ENCODE measurements at regions not wholly inside any gene's neighbourhood (a gene's known extent, or its start where the extent isn't known, plus 50 kb on each side); places are given as distances from the start of the nearest gene placed in this dataset.
"Not testable (repeated sequence)": the region's sequence is repeated elsewhere in the genome, so short reads cannot be mapped to it uniquely, and the experiment has no call there.

DNA sequence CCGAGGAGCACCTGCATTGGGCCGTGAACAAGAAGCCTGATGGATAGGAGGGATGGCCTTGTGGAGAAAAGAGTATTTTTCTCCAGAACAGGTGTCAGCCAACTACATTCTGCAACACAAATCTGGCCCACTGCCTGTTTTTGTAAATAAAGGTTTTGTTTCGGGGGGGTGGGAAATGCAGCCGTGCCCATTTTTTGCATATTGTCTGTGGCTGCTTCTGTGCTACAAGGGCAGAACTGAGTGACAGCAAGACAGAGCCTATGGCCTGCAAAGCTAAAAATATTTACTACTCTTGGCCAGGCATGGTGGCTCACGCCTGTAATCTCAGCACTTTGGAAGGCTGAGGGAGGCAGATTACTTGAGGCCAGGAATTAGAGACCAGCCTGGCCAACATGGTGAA lies 95.9 kb upstream of the AKAP13 start:
- H3F3A ChIP-seq (ENCODE audit: insufficient read depth, low read length), result no peaks in the 10 kb centered on the region
- H3K4me3 ChIP-seq (ENCODE audit: low read depth, low read length, poor library complexity, severe bottlenecking), result no peak overlapping the region
- no peak overlapping the region for H3K27ac ChIP-seq (ENCODE audit: low read depth, low read length, poor library complexity, severe bottlenecking)
- no peaks in the 10 kb centered on the region for H4K20me1 ChIP-seq (ENCODE audit: insufficient read depth, low read length)
- no peaks in the 10 kb centered on the region for H3K36me3 ChIP-seq (ENCODE audit: insufficient read depth, low read length)
- H3K4me1 ChIP-seq (ENCODE audit: insufficient read depth, low read length, severe bottlenecking), result peaks cover 10% of the 10 kb centered on the region
- no peak overlapping the region for H3K4me2 ChIP-seq (ENCODE audit: low read length)
- no peaks in the 10 kb centered on the region for H3K9me3 ChIP-seq (ENCODE audit: low read length)
- TF ChIP-seq CTCF (IDR thresholded peaks at IDR 0.05; ENCODE audit: low read length), result no peak
- no peak for TF ChIP-seq EZH2 (IDR thresholded peaks at IDR 0.05; ENCODE audit: borderline replicate concordance, low read length)
- no peaks in the 10 kb centered on the region for H3K79me2 ChIP-seq (ENCODE audit: insufficient read depth, low read length)
- no peaks in the 10 kb centered on the region for H3K9me2 ChIP-seq (ENCODE audit: low read depth, low read length)
- H3K9ac ChIP-seq (ENCODE audit: low read length), result no peak overlapping the region
- no peaks in the 10 kb centered on the region for H3K27me3 ChIP-seq (ENCODE audit: insufficient read depth, low read length)
- no peak overlapping the region for H2AFZ ChIP-seq (ENCODE audit: low read length)

DNA sequence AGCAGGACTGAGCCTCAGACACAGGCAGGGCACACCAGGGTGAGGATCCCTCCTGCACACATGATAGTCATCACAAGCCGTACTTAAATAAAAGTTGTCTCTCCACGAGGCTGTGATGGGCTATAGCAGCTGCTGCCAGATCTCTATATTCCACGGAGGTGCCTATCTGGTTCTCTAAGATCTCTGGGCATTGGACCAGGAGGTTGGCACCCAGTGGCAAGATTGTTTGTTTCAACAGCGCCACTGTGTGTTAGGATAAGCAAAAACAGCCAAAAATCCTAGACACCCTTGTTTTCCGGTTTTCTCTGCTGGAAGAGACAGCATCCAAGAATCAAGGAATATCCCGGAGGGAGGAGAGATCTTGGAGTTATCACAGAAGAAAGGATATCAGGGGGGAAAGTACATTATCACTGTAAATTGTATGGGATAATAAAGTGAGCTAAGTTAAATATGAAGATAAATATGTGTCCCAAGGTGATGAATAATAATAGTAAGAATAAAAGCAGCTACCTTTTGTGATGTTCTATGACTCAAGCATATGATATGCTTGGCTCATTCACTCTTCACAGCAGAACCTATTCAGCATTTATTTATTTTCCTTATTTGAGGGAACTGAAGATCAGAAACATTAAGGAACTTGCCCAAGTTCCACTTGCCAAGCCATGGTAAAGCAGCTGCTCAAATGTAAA lies 90.6 kb upstream of the AKAP13 start:
- Histone ChIP-seq H2AFZ (ENCODE audit: low read length) (no peak overlapping the region), H3K9me2 (ENCODE audit: low read depth, low read length) (no peaks in the 10 kb centered on the region), H3K27ac (ENCODE audit: low read depth, low read length, poor library complexity, severe bottlenecking) (no peak overlapping the region), H4K20me1 (ENCODE audit: insufficient read depth, low read length) (no peaks in the 10 kb centered on the region), H3K9ac (ENCODE audit: low read length) (no peak overlapping the region), H3F3A (ENCODE audit: insufficient read depth, low read length) (no peaks in the 10 kb centered on the region), H3K9me3 (ENCODE audit: low read length) (no peaks in the 10 kb centered on the region), H3K4me3 (ENCODE audit: low read depth, low read length, poor library complexity, severe bottlenecking) (no peak overlapping the region), H3K79me2 (ENCODE audit: insufficient read depth, low read length) (no peaks in the 10 kb centered on the region), H3K36me3 (ENCODE audit: insufficient read depth, low read length) (no peaks in the 10 kb centered on the region), H3K27me3 (ENCODE audit: insufficient read depth, low read length) (no peaks in the 10 kb centered on the region), H3K4me1 (ENCODE audit: insufficient read depth, low read length, severe bottlenecking) (no peaks in the 10 kb centered on the region), H3K4me2 (ENCODE audit: low read length) (no peak overlapping the region)
- TF ChIP-seq CTCF (IDR thresholded peaks at IDR 0.05; ENCODE audit: low read length) (peak; percentile 74), EZH2 (IDR thresholded peaks at IDR 0.05; ENCODE audit: borderline replicate concordance, low read length) (no peak)

DNA sequence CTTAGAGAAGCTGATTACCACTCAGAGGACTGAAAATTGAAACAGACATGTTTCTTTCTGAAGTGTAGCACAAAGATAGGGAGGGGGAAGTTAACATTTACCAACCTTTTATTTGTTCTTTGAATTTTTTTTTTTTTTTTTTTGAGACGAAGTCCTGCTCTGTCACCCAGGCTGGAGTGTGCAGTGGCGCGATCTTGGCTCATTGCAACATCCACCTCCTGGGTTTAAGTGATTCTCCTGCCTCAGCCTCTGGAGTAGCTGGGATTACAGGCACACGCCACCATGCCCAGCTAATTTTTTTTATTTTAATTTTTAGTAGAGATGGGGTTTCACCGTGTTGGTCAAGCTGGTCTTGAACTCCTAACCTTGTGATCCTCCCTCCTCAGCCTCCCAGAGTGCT lies 87.8 kb upstream of the AKAP13 start:
- not testable (repeated sequence) for H3K4me3 ChIP-seq (ENCODE audit: low read depth, low read length, poor library complexity, severe bottlenecking); H3K27ac ChIP-seq (ENCODE audit: low read depth, low read length, poor library complexity, severe bottlenecking); H3F3A ChIP-seq (ENCODE audit: insufficient read depth, low read length); H3K4me2 ChIP-seq (ENCODE audit: low read length); H2AFZ ChIP-seq (ENCODE audit: low read length); H3K79me2 ChIP-seq (ENCODE audit: insufficient read depth, low read length); H3K9me2 ChIP-seq (ENCODE audit: low read depth, low read length); H3K27me3 ChIP-seq (ENCODE audit: insufficient read depth, low read length); H3K4me1 ChIP-seq (ENCODE audit: insufficient read depth, low read length, severe bottlenecking); H3K9me3 ChIP-seq (ENCODE audit: low read length); H3K36me3 ChIP-seq (ENCODE audit: insufficient read depth, low read length); H4K20me1 ChIP-seq (ENCODE audit: insufficient read depth, low read length); H3K9ac ChIP-seq (ENCODE audit: low read length)

Measured in OCI-LY1 (cell line).